Bronchial epithelial cell (primary cell): ENCODE measurements at regions not wholly inside any gene's neighbourhood (a gene's known extent, or its start where the extent isn't known, plus 50 kb on each side); places are given as distances from the start of the nearest gene placed in this dataset.

Experiments
- DNase-seq: peaks from one replicate; pipeline ENCODE4 v3.0.0-alpha.2; 2010; ENCODE audit warnings: low read depth
- FAIRE-seq: peaks from 2 replicates; lab custom pipeline; 2011; peaks lifted over from hg19 to GRCh38; lab: Jason Lieb, UNC
- H3K27me3 ChIP-seq: 2 replicates; pipeline ENCODE4 v1.5.1; 2011; ENCODE audit warnings: low read length; ENCODE audit not compliant: control insufficient read depth, insufficient read depth
- H3K36me3 ChIP-seq: 2 replicates; pipeline ENCODE4 v1.5.1; 2011; ENCODE audit warnings: low read length; ENCODE audit not compliant: control insufficient read depth, insufficient read depth
- H3K4me3 ChIP-seq: 2 replicates; pipeline ENCODE4 v1.5.1; 2011; ENCODE audit warnings: mild to moderate bottlenecking, low read depth, low read length, control low read depth
- TF ChIP-seq, protein P1 (sequence below): IDR thresholded peaks from 2 replicates; pipeline ENCODE4 v1.5.1; 2011; ENCODE audit warnings: mild to moderate bottlenecking, moderate library complexity, low read length, control low read depth, inconsistent platforms; ENCODE audit not compliant: insufficient read depth, severe bottlenecking

DNA sequence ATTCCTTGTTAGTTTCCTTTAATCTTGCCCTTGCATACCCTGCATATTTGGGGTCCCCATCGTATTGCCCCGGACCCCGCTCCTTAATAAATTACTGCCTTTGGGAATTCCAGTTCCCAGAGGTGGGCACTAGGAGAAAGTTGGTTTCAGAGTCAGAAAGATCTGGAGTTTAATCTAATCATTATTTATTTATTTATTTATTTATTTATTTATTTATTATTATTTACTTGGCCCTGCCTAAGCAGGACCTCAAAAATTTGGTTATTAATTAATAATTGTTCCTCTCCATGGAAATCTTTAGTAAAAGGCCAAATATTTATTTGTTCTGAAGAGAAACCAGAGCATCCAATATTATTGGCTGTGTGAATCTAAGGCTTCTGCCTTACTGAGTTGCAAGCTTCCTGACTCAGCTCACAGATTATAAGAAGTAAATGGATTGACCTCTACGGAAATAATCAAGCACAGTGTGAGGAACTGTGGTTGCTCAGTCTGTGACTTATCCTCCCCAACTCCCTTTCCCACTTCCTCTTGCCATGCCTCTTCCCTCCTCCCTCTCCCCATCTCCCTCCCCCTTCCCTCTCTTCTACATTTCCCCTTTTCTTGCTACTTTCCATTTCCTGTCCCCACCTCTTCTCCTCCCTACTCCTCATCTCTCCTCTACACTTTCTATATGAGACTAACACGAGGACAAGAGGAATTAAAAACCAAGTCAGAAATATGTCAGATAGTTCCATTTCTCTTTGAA is 61.5 kb upstream of the AP1S2 start:
- DNase-seq (no peak), FAIRE-seq (no peak)
- TF ChIP-seq, protein P1, sequence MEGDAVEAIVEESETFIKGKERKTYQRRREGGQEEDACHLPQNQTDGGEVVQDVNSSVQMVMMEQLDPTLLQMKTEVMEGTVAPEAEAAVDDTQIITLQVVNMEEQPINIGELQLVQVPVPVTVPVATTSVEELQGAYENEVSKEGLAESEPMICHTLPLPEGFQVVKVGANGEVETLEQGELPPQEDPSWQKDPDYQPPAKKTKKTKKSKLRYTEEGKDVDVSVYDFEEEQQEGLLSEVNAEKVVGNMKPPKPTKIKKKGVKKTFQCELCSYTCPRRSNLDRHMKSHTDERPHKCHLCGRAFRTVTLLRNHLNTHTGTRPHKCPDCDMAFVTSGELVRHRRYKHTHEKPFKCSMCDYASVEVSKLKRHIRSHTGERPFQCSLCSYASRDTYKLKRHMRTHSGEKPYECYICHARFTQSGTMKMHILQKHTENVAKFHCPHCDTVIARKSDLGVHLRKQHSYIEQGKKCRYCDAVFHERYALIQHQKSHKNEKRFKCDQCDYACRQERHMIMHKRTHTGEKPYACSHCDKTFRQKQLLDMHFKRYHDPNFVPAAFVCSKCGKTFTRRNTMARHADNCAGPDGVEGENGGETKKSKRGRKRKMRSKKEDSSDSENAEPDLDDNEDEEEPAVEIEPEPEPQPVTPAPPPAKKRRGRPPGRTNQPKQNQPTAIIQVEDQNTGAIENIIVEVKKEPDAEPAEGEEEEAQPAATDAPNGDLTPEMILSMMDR, result no peak
- Histone ChIP-seq H3K27me3 (no peaks in the 10 kb centered on the region), H3K36me3 (no peaks in the 10 kb centered on the region), H3K4me3 (no peak overlapping the region)

DNA sequence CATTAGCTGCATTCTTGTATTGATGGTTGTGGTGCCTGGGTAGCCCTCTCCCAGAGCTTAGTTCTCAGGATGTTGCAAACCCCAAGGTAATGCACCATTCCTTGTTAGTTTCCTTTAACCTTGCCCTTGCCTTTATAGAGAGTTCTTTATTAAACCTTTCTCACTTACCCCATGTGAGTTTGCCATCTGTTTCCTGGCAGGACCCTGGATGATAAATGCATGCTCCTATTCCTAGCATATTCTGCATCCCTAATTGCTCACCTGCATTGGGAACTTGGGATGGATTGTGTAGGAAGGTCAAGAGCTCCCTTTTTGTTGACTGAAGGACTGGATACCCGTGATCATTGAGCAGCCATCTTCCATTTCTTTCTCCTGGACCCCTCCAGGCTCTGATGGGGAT is 59.9 kb upstream of the AP1S2 start:
- H3K36me3 ChIP-seq, result no peaks in the 10 kb centered on the region
- TF ChIP-seq, protein P1, result no peak
- no peaks in the 10 kb centered on the region for H3K27me3 ChIP-seq
- H3K4me3 ChIP-seq, result no peak overlapping the region
- FAIRE-seq (no peak), DNase-seq (no peak)

DNA sequence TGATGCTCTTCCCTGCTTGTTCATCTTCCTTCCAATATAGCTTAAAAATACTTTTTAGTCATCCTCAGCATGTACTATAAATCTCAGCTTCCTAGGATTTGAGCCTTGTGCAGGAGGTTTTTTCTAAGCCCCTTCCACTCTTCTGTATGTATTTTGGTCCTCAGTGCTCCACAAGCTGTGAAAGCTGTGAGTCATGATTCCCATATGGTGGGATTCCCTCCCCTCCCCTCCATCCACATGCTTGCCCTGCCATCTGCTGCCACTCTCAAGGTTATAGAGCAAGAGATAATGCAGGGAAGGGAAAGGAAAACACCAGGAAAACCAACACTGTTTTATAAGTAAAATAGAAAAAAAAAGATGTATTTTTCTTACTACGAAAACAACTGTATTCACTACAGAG is 58.5 kb upstream of the AP1S2 start:
- DNase-seq (no peak), FAIRE-seq (no peak)
- H3K27me3 ChIP-seq, result no peaks in the 10 kb centered on the region
- no peaks in the 10 kb centered on the region for H3K36me3 ChIP-seq
- no peak overlapping the region for H3K4me3 ChIP-seq
- TF ChIP-seq, protein P1, result no peak

DNA sequence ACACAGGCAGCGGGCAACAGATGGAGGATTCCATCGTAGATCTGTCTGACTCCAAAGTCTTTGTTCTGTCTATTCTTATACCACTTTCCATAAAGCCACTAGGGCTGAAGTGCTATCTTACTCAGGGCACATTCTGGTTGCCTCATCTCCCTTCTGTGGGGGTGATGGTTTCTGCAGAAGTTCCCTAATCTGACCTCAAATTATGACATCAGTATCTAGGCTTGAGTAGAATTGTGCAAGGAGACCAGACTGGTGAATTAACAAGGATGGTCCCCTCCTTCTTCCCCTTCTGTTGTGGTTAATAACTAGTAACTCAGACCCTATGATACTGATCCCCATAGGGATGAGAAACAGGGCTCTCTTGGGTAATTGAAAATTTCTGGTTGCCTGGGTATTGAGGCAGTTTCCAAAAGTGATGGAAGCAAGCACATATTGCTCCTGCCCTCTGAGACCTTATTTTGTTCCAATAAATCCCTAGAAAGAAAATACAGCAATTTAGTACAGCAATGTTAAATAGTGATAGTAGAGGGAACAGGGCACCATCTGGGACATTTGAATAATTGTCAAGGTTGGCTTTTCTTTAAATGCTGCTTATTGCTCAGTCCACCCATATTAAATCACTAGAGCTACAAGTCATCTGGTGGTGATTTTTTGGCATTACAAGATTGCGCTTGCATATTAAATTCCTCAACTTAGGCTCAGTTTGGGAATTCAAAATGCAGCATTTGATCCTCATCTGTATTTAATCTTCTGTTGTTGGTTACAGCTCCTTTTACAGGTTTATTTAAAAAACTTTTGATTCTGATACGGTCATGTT is 57.3 kb upstream of the AP1S2 start:
- no peak for FAIRE-seq
- Histone ChIP-seq H3K36me3 (no peaks in the 10 kb centered on the region), H3K27me3 (no peaks in the 10 kb centered on the region), H3K4me3 (no peak overlapping the region)
- no peak for DNase-seq
- TF ChIP-seq, protein P1, result no peak

DNA sequence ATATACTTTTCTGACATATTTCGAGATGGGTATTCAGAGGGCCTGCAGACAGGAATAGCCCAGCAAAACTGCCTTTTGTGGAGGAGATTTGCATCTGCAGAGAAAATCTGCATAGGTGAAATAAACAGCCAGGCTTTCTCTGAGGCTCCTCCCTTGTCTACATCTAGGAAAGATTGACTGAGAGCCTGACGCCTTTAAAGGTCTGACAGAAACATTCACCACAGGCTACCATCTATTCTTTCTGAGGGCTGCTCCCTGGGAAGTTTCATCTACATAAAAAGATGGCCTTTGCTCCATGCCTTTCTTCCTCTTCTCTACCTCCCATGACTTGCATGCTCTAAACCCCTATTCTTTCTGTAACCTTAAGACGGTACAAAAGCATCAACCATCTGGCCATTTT is 55.0 kb upstream of the AP1S2 start:
- TF ChIP-seq, protein P1, result no peak

More for the DNA sequence above, 55.0 kb upstream of the AP1S2 start:
- FAIRE-seq (no peak), DNase-seq (no peak)
- Histone ChIP-seq H3K4me3 (no peak overlapping the region), H3K36me3 (no peaks in the 10 kb centered on the region), H3K27me3 (no peaks in the 10 kb centered on the region)
